ENCODE measurements at regions not wholly inside any gene's neighbourhood (a gene's known extent, or its start where the extent isn't known, plus 50 kb on each side); places are given as distances from the start of the nearest gene placed in this dataset.

- TF ChIP-seq CTCF (conservative IDR thresholded peaks at IDR 0.05 in 1 of 2, IDR thresholded peaks at IDR 0.05 in 1 of 2; ENCODE audit: extremely low read depth in 1 of 2, insufficient read depth in 1 of 2, low read depth in 1 of 2, low read length in 2 of 2): no peak
- TF ChIP-seq EZH2 (IDR thresholded peaks at IDR 0.05; ENCODE audit: borderline replicate concordance, low read length): no peak
These were observed 375.9 kb downstream of the KIF4B start for GRCh38 chr5:155389498-155389897.
